HG03354 (cell line): ENCODE measurements at regions not wholly inside any gene's neighbourhood (a gene's known extent, or its start where the extent isn't known, plus 50 kb on each side); places are given as distances from the start of the nearest gene placed in this dataset.
"Not testable (repeated sequence)": the region's sequence is repeated elsewhere in the genome, so short reads cannot be mapped to it uniquely, and the experiment has no call there.

Experiments used
- ATAC-seq: cut with Tn5 transposase; IDR thresholded peaks from one replicate; pipeline ENCODE4 v1.9.1; 2021; ENCODE audit warnings: mild to moderate bottlenecking; ENCODE audit not compliant: unreplicated experiment, poor library complexity, severe bottlenecking

DNA sequence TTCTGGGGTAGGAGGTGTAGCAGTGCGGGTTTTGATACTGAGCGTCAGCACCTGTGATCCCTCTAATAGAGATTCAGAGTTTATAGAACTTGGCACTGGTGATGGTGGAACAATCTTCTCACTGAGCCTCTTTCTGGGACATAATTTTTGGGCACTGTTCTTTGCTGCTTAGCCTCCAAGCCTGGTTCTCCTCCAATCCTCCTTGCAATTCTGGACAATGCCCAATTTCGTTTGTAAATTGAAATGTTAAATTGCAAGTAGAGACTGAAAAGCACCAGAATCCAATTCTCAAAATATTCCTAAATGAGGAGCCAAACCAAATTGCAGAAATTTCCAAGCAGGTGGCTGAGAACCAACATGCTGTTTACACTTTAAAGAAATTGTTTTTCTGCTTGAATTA lies 149.8 kb upstream of the ABI3BP start:
- ATAC-seq = no peak

DNA sequence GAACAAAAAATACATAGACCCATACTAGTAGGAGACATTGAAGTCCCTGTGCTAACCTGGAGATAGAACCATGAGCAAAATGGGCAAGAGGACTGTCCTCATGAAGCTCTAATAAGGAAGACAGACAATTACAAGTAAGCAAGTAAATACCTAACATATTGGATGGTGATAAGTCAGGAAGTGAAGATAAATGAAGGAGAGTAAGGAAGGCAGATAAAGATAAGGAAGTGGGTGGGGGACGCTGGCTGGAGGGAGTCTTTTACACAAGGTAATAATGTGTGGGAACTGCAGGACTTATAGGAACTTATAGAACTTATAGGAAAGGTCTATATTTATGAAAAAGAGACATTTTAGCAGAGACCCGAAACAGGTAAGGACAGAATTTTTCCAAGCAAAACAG lies 148.9 kb upstream of the ABI3BP start:
- no peak for ATAC-seq

- no peak for ATAC-seq
Measured at GRCh38 chr3:101141135-101141534, 147.9 kb upstream of the ABI3BP start.

GRCh38 chr3:101138817-101139216 lies 145.6 kb upstream of the ABI3BP start:
- ATAC-seq = no peak

- ATAC-seq = no peak
Measured at GRCh38 chr3:101134331-101134730, 141.1 kb upstream of the ABI3BP start.

GRCh38 chr3:101133652-101134051 lies 140.4 kb upstream of the ABI3BP start:
- ATAC-seq = peak; percentile 76

DNA sequence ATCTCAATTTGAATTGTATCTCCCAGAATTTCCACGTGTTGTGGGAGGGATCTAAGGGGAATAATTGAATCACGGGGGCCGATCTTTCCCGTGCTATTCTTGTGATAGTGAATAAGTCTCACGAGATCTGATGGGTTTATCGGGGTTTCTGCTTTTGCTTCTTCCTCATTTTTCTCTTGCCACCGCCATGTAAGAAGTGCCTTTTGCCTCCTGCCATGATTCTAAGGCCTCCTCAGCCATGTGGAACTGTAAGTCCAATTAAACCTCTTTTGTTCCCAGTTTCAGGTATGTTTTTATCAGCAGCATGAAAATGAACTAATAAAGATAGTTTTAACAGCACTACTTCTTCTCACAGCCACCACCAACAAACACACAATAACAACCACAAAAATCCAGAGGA lies 140.0 kb upstream of the ABI3BP start:
- ATAC-seq = not testable (repeated sequence)

DNA sequence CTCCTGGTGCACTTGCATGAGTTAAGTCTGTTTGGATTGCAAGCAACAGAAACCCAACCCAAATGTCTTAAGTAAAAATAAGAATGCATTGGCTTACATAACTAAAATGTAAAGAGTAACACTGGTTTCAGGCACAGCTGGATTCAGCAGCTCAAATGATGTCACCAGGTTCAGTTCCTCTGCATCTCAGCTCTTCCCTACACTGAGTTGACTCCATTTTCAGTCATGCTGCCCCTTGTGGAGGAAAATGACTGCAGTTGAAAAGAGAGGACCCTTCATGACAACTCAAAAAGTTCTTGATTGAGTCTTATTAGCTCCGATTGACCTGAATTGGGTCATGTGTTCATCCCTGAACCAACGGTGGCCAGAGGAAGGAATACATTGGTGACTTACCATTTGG lies 138.5 kb upstream of the ABI3BP start:
- no peak for ATAC-seq

GRCh38 chr3:101128786-101129185 lies 135.6 kb upstream of the ABI3BP start:
- no peak for ATAC-seq

DNA sequence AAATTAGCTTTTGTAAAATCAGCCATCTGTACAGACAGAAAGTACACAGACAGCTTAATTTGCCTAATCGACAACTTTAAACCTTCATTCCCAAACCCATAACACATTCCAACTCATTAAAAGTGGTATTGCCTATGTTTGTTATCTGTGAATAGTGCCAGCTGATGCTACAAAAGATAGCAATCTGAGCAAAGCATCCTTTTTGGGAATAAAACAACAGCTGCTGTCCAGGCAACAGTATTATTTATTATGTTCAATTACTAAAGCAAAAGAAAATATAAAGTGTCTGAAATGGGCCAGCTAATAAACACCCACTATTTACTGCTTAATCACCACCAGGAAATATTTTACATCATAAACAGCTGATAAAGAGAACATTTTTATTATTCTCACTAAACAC lies 134.8 kb upstream of the ABI3BP start:
- no peak for ATAC-seq

DNA sequence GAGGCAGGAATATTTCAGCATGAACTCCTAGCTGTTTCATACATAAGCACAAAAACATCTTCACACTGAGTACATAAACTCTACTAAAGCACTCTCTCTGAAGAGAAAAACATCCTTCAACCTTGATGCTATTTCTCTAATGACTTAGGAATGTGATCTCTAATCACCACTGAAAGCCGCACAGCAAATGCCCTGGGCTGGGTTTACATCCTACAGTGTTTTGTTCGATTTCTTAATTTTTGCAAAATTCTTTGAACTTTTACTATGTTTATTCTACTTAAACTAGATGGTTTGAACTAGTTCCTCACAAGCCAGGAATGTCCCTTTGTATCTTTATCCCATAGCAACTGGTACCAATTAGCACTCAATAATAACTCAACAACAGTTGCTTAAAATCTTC lies 130.9 kb upstream of the ABI3BP start:
- no peak for ATAC-seq

- ATAC-seq = no peak
Measured at GRCh38 chr3:101123081-101123480, 129.9 kb upstream of the ABI3BP start.

- no peak for ATAC-seq
Measured at GRCh38 chr3:101122681-101123080, 129.5 kb upstream of the ABI3BP start.

DNA sequence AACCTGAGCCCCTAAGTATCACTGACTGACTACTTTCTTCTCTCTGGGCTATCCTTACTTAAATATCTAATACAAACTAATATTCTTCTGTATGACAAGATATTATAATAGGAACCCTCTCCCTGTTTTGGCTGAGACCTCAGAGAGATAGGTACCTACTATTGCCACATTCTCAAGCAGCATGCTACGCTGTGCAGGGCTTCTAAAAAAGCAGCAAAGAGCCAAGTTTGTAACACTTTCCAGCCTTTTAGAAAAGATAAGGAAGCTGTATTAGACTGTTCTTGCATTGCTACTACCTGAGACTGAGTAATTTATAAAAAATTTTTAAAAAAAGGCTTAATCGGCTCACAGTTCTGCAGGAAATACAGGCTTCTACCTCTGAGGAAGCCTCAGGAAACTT lies 126.8 kb upstream of the ABI3BP start:
- ATAC-seq = no peak

DNA sequence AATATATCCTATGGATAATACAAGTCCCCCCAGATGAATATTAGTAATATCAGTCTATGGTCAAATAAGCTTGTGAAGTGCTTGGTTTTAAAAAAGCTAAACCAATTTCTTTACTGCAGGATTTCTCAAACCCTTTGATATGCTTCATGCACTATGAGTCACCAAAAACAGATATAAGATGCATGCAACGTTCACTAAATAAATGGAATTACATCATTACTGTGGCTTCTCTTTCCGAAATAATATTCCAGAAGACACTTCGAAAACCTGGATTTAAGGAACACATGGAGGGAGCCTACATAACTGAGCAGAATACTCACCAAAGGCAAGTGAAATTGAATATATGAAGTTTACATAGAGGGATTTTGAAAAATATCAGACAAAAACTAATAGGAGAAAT lies 126.3 kb upstream of the ABI3BP start:
- ATAC-seq = no peak

DNA sequence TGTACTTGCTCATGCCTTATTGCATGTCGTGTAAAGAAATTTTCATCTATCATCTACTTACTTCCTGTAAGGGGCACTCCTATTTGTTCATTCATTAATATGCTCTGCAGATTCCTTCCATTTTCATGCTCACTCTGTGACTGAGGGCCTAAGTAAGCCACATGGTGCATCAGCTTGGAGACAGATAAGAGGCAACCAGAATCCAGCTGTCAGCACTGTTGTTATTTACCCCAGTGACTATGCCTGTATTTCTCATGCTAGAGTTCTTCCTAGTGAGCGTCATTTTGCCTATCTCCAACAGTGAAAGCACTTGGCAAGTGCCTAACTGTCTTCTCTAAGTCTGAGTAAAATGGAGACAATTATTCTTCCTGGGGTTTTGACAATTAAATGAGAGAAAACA lies 124.8 kb upstream of the ABI3BP start:
- no peak for ATAC-seq

GRCh38 chr3:101117465-101117864 lies 124.2 kb upstream of the ABI3BP start:
- ATAC-seq = no peak

DNA sequence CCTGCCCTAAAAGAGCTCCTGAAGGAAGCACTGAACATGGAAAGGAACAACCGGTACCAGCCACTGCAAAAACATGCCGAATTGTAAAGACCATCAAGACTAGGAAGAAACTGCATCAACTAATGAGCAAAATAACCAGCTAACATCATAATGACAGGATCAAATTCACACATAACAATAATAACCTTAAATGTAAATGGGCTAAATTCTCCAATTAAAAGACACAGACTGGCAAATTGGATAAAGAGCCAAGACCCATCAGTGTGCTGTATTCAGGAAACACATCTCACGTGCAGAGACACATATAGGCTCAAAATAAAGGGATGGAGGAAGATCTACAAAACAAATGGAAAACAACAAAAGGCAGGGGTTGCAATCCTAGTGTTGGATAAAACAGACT lies 117.1 kb upstream of the ABI3BP start:
- not testable (repeated sequence) for ATAC-seq

- ATAC-seq = no peak
Measured at GRCh38 chr3:101104321-101104720, 111.1 kb upstream of the ABI3BP start.

GRCh38 chr3:101102678-101103296 lies 109.6 kb upstream of the ABI3BP start:
- ATAC-seq = no peak

- ATAC-seq = no peak
Measured at GRCh38 chr3:101100361-101101009, 107.3 kb upstream of the ABI3BP start.

- no peak for ATAC-seq
Measured at GRCh38 chr3:101099791-101100190, 106.6 kb upstream of the ABI3BP start.
